ENCODE measurements at regions not wholly inside any gene's neighbourhood (a gene's known extent, or its start where the extent isn't known, plus 50 kb on each side); places are given as distances from the start of the nearest gene placed in this dataset.

DNA sequence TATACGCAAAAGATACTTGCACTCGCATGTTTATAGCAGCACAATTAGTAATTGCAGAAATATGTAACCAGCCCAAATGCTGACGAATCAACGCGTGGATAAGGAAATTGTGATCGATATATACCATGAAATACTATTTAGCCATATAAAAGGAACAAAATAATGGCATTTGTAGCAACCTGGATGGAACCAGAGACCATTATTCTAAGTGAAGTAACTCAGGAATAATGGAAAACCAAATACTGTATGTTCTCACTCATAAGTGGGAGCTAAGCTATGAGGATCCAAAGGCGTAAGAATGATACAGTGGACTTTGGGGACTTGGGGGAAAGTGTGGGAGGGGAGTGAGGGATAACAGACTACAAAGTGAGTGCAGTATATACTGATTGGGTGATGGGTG is 1008.0 kb upstream of the CRIM1 start:
- DNase-seq (ENCODE audit: low spot score) (no peak), ATAC-seq (ENCODE audit: low FRiP score) (no peak)
- no peak for TF ChIP-seq CTCF (IDR thresholded peaks at IDR 0.05)

DNA sequence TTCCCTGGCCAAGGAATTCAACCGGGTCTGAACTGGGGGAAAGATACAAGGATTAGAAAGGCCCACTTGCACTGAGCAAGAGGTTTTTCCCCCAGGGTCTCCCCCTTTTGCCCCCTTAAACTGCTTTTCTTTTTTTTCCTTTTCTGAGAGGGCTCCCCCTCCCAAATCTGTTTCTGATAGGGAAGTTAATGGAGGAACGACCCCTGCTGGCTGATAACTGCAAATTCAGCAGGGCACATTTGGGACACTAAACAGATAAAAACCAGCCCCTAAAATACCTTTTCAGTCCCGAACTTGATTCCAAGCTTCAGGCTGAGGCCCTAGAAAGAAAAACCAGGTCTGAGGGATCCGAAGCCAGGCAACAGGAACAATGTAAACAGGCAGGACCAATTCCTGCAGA is 1012.4 kb upstream of the CRIM1 start:
- TF ChIP-seq CTCF (IDR thresholded peaks at IDR 0.05), result no peak
- ATAC-seq (ENCODE audit: low FRiP score) (no peak), DNase-seq (ENCODE audit: low spot score) (no peak)

- TF ChIP-seq CTCF (IDR thresholded peaks at IDR 0.05), result no peak
- ATAC-seq (ENCODE audit: low FRiP score), result no peak
- no peak for DNase-seq (ENCODE audit: low spot score)
These were observed 1016.4 kb upstream of the CRIM1 start for GRCh38 chr2:35339211-35339610.

DNA sequence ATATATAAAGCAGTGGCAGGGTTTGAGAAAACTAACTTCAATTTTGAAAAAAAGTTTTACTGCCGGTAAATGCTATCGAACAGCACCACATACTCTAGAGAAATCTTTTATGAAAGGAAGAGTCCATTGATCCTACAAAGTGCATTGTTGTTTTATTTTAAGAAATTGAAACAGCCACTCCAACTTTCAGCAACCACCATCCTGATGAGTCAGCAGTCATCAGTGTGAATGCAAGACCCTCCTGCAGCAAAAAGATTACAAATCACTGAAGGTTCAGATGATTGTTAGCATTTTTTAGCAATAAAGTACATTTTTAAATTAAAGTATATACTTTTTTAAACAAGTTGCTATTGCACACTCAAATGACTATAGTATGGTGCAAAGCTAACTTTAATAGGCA is 1017.7 kb upstream of the CRIM1 start:
- TF ChIP-seq CTCF (IDR thresholded peaks at IDR 0.05), result no peak
- DNase-seq (ENCODE audit: low spot score) (no peak), ATAC-seq (ENCODE audit: low FRiP score) (no peak)

- TF ChIP-seq CTCF (IDR thresholded peaks at IDR 0.05), result no peak
- ATAC-seq (ENCODE audit: low FRiP score) (no peak), DNase-seq (ENCODE audit: low spot score) (no peak)
These were observed 1041.5 kb upstream of the CRIM1 start for GRCh38 chr2:35314049-35314448.

DNA sequence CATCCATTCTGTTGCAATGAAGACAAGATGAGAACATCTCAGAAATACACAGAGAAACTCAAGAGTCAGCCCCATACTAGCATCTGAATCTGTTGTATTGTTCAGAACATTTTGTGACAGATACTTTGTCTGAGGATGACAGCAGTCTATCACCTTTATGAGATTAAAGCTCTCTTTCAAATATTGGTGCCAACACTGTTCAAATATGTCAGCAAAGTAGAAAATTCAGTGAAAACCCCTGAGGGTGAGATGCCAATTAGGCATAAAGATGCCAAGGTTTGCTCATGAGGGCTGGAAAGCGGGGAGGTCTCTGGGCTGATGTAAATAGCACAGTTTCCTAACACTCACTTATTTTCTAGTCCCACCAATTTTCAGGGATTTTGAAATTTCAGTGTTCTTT is 1054.2 kb upstream of the CRIM1 start:
- DNase-seq (ENCODE audit: low spot score) (no peak), ATAC-seq (ENCODE audit: low FRiP score) (no peak)
- TF ChIP-seq CTCF (IDR thresholded peaks at IDR 0.05), result no peak

- ATAC-seq (ENCODE audit: low FRiP score) (no peak), DNase-seq (ENCODE audit: low spot score) (no peak)
- no peak for TF ChIP-seq CTCF (IDR thresholded peaks at IDR 0.05)
These were observed 1057.1 kb upstream of the CRIM1 start for GRCh38 chr2:35298493-35298892.

Measured in omental fat pad (tissue), 3 donors.